LoVo (cell line): ENCODE measurements at regions not wholly inside any gene's neighbourhood (a gene's known extent, or its start where the extent isn't known, plus 50 kb on each side); places are given as distances from the start of the nearest gene placed in this dataset.
A peak's percentile ranks its signal among the peaks of the same experiment; 100 is the strongest.

Experiments
- DNase-seq: peaks from one replicate; pipeline ENCODE4 v3.0.0-alpha.2; 2016; ENCODE audit warnings: low spot score

DNA sequence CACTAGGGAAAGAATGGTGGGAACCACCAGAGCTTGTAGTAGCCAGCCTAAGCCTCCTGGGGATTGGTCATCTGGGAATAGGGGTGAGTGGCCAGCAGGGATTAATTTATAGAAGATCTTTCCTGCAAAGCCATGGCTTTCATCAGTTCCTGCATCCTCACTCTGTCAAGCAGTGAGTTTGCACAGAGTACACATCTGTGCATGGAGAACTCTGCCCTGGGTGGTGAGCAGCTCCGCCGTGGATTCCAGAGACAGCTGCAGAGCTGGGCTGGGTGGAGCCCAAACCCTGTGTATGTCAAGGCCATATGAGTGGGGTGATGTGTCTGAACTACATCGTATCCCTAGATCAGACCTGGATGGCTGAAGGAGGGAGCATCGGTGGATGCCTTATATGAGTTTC, 182.2 kb downstream of the GLI2 start:
- DNase-seq, result no peak

GRCh38 chr2:120919216-120919615, 183.5 kb downstream of the GLI2 start:
- no peak for DNase-seq

- DNase-seq, result no peak
These were observed 184.2 kb downstream of the GLI2 start for GRCh38 chr2:120919771-120920453.

GRCh38 chr2:120920454-120921148, 184.9 kb downstream of the GLI2 start:
- no peak for DNase-seq

GRCh38 chr2:120921457-120921856, 185.8 kb downstream of the GLI2 start:
- no peak for DNase-seq

- DNase-seq, result no peak
These were observed 187.1 kb downstream of the GLI2 start for GRCh38 chr2:120922571-120923332.

GRCh38 chr2:120923426-120923825, 187.8 kb downstream of the GLI2 start:
- DNase-seq, result no peak

- DNase-seq, result no peak
These were observed 189.3 kb downstream of the GLI2 start for GRCh38 chr2:120924924-120925323.

DNA sequence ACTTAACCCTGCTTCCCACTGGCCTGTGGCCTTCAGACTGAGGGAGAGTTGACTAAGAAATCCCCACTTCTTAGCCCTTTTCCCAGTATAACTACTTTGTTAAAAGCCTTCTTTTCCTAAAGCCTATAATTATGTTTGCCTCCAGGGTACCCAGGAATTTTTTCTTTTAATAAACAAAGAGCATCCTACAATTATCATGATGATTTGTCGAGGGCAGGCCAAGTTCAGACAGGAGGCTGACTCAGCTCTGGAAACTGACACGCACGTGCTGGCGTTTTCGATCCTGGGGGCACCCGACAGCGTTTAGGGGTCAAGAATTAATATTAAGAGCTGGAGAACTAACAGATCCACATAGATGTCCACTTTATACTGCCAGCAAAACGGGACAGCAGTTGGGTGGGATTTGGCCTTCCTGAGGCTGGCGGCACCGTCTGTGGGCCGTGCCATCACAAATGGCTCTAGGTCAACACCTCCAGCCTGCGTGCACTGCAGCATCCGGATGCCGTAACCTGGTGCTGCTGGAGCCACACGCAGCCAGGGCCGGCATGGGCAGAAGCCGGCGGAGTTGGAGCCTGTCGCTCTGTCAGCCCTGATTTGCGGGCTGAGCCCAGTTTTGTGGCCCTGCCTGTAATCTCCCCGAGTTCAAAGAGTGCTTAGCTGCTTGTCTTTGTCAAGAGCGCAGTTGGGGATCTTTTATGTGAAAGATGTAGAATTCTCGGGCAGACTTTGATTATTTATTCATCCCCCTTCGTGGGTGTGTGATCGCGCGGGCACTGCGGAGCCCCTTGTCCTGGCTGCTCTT, 191.0 kb downstream of the GLI2 start:
- DNase-seq, result no peak

GRCh38 chr2:120927265-120927628, 191.6 kb downstream of the GLI2 start:
- no peak for DNase-seq

GRCh38 chr2:120929829-120930228, 194.2 kb downstream of the GLI2 start:
- DNase-seq, result no peak

- no peak for DNase-seq
These were observed 194.6 kb downstream of the GLI2 start for GRCh38 chr2:120930236-120930635.

DNA sequence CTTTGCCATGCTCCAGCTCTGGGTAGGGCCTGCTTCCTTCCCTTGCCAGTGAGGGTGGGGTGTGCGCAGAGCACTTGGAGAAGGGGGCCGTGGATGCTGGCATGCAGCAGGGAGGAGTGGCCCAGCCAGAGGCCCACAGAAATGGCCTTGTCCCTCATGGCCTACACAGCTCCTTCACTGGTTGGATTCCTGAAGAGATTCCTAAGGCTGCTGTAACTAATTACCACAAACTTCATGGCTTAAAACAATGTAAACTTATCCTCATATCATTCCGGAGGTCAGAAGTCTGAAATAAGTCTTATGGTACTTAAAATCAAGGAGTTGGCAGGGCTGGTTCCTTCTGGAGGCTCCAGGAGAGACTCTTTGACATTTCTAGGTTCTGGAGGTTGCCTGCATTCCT, 195.2 kb downstream of the GLI2 start:
- no peak for DNase-seq

DNA sequence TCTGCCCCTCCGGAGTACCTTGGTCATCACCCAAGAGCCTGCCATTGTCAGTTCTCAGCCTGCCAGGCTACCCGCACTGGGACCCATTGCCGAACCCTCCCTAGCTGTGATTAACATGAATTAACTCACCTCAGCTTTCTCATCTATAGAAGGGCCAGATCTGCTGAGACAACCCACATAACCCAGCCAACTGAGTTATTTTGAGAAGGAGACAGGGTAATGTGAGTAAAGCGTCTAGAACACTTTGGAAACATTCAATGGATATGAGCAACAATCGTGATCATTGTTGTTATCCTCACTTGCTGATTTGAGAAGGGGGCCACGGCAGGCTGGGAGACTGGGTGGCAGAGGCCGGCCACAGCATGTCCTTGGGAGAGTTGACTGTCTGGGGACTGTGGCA, 196.8 kb downstream of the GLI2 start:
- no peak for DNase-seq

GRCh38 chr2:120932881-120933280, 197.2 kb downstream of the GLI2 start:
- DNase-seq, result no peak

DNA sequence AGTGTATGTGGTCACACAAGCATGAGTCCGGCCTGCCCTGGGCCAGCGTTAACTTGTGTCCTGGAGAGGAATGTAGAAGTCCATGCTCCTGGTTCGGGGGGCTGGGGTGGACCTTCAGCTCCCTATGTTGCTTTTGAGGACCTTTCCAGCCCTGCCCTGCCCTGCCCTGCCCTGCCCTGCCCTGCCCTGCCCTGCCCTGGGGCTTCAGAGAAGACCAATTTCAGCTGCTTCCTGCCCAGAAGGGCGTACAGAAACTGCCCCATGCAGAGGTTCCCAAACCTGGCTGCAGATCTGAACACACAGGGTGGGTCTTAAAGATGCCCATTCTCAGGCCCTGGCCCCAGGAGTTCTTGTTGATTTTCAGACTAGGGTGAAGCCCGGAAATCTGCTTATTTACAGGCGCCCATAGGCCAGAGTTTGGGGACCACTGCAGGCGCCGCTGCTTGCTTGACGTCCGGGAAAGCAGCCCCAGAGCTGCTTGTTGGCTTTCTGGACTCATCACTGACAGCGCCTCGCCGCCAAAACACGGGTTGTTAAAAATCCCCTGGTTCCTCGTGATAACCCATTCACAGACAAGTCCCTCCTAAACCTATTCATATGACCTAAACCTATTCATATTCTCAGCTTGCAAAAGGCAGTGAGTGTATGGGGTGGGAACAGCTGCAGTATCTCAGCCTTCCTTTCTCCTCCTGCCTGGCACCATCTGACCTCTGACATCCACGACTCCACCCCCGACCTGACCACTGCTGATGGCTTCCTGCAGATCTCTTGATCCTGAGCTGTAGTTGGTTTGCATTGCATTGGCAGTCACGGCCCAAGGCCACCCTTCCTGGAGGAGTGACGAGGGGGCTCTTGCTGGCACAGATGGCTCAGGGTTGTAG, 198.3 kb downstream of the GLI2 start:
- no peak for DNase-seq

GRCh38 chr2:120934574-120935338, 199.1 kb downstream of the GLI2 start:
- peak; percentile 96 for DNase-seq

- DNase-seq, result peak; percentile 92
These were observed 200.0 kb downstream of the GLI2 start for GRCh38 chr2:120935339-120936313.
